ENCODE measurements at regions not wholly inside any gene's neighbourhood (a gene's known extent, or its start where the extent isn't known, plus 50 kb on each side); places are given as distances from the start of the nearest gene placed in this dataset.

GRCh38 chr16:73365016-73365551 is 317.2 kb upstream of the ZFHX3 start:
- Histone ChIP-seq H3K9me3 (ENCODE audit: control insufficient read depth, low read length) (no peaks in the 10 kb centered on the region), H3K36me3 (ENCODE audit: control insufficient read depth, insufficient read depth, low read length) (no peaks in the 10 kb centered on the region)
- WGBS, 2 experiments (ENCODE audit: insufficient coverage in 2 of 2) = 88 to 89% methylated on average over 3 to 6 of the region's 9 CpGs

GRCh38 chr16:73364413-73364812 is 316.5 kb upstream of the ZFHX3 start:
- no peaks in the 10 kb centered on the region for H3K9me3 ChIP-seq (ENCODE audit: control insufficient read depth, low read length)
- no peak overlapping the region for H3K27ac ChIP-seq (ENCODE audit: low read depth, low read length, severe bottlenecking)
- 90 to 91% methylated on average over 4 of the region's 6 CpGs for WGBS, 2 experiments (ENCODE audit: insufficient coverage in 2 of 2)
- no peak overlapping the region for H3K4me3 ChIP-seq (ENCODE audit: extremely low read depth, insufficient read depth, low read length, poor library complexity, severe bottlenecking)
- H3K36me3 ChIP-seq (ENCODE audit: control insufficient read depth, insufficient read depth, low read length) = no peaks in the 10 kb centered on the region
- no peaks in the 10 kb centered on the region for H3K4me1 ChIP-seq (ENCODE audit: control insufficient read depth, insufficient read depth, low read length, poor library complexity, severe bottlenecking)

More at GRCh38 chr16:73365016-73365551, 317.2 kb upstream of the ZFHX3 start:
- Histone ChIP-seq H3K4me1 (ENCODE audit: control insufficient read depth, insufficient read depth, low read length, poor library complexity, severe bottlenecking) (no peaks in the 10 kb centered on the region), H3K4me3 (ENCODE audit: extremely low read depth, insufficient read depth, low read length, poor library complexity, severe bottlenecking) (no peak overlapping the region), H3K27ac (ENCODE audit: low read depth, low read length, severe bottlenecking) (no peak overlapping the region)

DNA sequence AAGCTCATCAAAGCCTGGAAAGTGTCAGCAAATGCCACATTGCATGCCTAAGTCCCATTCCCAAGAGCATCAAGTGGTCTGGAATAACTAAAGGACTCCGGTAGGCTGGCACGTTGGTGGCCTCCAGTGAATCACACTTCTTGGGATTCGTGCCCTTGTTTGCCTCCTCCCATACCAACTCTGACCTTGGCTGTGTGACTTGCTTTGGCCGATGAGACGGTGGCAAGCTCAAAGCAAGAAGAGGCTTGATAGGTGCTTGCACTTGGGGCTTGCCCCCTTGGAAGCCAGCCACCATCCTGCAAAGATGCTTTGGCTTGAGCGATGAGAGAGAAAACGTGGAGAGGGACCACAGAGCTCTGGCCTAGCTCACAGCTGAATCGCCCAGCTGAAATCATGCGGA is 313.1 kb upstream of the ZFHX3 start:
- H3K4me3 ChIP-seq (ENCODE audit: extremely low read depth, insufficient read depth, low read length, poor library complexity, severe bottlenecking) = no peak overlapping the region
- WGBS, 2 experiments (ENCODE audit: insufficient coverage in 2 of 2) = 91 to 99% methylated on average over 7 to 9 of the region's 9 CpGs
- H3K27ac ChIP-seq (ENCODE audit: low read depth, low read length, severe bottlenecking) = no peak overlapping the region
- no peaks in the 10 kb centered on the region for H3K9me3 ChIP-seq (ENCODE audit: control insufficient read depth, low read length)
- H3K4me1 ChIP-seq (ENCODE audit: control insufficient read depth, insufficient read depth, low read length, poor library complexity, severe bottlenecking) = no peaks in the 10 kb centered on the region
- no peaks in the 10 kb centered on the region for H3K36me3 ChIP-seq (ENCODE audit: control insufficient read depth, insufficient read depth, low read length)

DNA sequence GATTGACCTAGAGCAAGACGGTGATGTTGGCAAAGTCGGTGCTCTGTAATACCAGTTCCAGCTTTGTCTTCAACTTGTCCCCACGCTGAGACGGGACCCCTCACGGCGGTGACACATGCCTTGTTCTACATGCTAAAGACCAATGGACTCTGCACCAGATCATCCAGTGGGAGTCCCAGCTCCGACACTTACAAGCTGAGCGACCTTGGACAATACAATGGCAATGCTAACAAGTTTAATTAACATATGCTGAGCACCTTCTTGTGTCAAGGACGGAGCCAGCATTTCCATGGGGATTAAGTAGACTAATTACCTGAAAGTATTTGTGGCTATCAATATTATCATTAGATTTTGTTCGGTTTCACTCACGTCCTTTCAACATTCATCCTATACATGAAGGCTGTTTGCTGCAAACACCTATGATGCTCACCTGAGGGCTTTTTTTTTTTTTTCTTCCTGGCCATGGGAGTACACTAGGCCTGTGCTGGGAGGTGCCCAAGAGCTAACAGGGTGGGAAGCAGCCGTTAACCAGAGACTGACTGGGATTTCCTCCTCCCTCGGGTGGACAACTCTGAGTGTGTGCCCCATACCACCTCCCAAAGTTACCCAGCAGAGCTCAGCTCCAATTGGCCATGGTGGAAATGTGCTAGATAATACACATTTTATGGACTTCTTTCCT is 308.6 kb upstream of the ZFHX3 start:
- WGBS, 2 experiments (ENCODE audit: insufficient coverage in 2 of 2) = 61 to 67% methylated on average over 7 to 8 of the region's 13 CpGs

GRCh38 chr16:73355981-73356380 is 308.1 kb upstream of the ZFHX3 start:
- 88 to 90% methylated on average over 9 to 10 of the region's 10 CpGs for WGBS, 2 experiments (ENCODE audit: insufficient coverage in 2 of 2)
- Histone ChIP-seq H3K9me3 (ENCODE audit: control insufficient read depth, low read length) (no peaks in the 10 kb centered on the region), H3K4me1 (ENCODE audit: control insufficient read depth, insufficient read depth, low read length, poor library complexity, severe bottlenecking) (no peaks in the 10 kb centered on the region), H3K4me3 (ENCODE audit: extremely low read depth, insufficient read depth, low read length, poor library complexity, severe bottlenecking) (no peak overlapping the region), H3K36me3 (ENCODE audit: control insufficient read depth, insufficient read depth, low read length) (no peaks in the 10 kb centered on the region), H3K27ac (ENCODE audit: low read depth, low read length, severe bottlenecking) (no peak overlapping the region)

More for the DNA sequence above, 308.6 kb upstream of the ZFHX3 start:
- Histone ChIP-seq H3K27ac (ENCODE audit: low read depth, low read length, severe bottlenecking) (no peak overlapping the region), H3K36me3 (ENCODE audit: control insufficient read depth, insufficient read depth, low read length) (no peaks in the 10 kb centered on the region), H3K4me1 (ENCODE audit: control insufficient read depth, insufficient read depth, low read length, poor library complexity, severe bottlenecking) (no peaks in the 10 kb centered on the region), H3K9me3 (ENCODE audit: control insufficient read depth, low read length) (no peaks in the 10 kb centered on the region), H3K4me3 (ENCODE audit: extremely low read depth, insufficient read depth, low read length, poor library complexity, severe bottlenecking) (no peak overlapping the region)

- no peaks in the 10 kb centered on the region for H3K36me3 ChIP-seq (ENCODE audit: control insufficient read depth, insufficient read depth, low read length)
- whole genome bisulfite sequencing, 2 experiments (ENCODE audit: insufficient coverage in 2 of 2) = 73 to 76% methylated on average over 10 of the region's 10 CpGs
- no peak overlapping the region for H3K27ac ChIP-seq (ENCODE audit: low read depth, low read length, severe bottlenecking)
- H3K4me3 ChIP-seq (ENCODE audit: extremely low read depth, insufficient read depth, low read length, poor library complexity, severe bottlenecking) = no peak overlapping the region
- H3K9me3 ChIP-seq (ENCODE audit: control insufficient read depth, low read length) = no peaks in the 10 kb centered on the region
- no peaks in the 10 kb centered on the region for H3K4me1 ChIP-seq (ENCODE audit: control insufficient read depth, insufficient read depth, low read length, poor library complexity, severe bottlenecking)
These were observed 306.5 kb upstream of the ZFHX3 start for GRCh38 chr16:73354434-73354833.

- WGBS, 2 experiments (ENCODE audit: insufficient coverage in 2 of 2) = 89% methylated on average over 16 to 17 of the region's 18 CpGs
- Histone ChIP-seq H3K4me1 (ENCODE audit: control insufficient read depth, insufficient read depth, low read length, poor library complexity, severe bottlenecking) (no peaks in the 10 kb centered on the region), H3K36me3 (ENCODE audit: control insufficient read depth, insufficient read depth, low read length) (no peaks in the 10 kb centered on the region), H3K9me3 (ENCODE audit: control insufficient read depth, low read length) (no peaks in the 10 kb centered on the region), H3K4me3 (ENCODE audit: extremely low read depth, insufficient read depth, low read length, poor library complexity, severe bottlenecking) (no peak overlapping the region), H3K27ac (ENCODE audit: low read depth, low read length, severe bottlenecking) (no peak overlapping the region)
These were observed 303.0 kb upstream of the ZFHX3 start for GRCh38 chr16:73350707-73351452.

- no peaks in the 10 kb centered on the region for H3K36me3 ChIP-seq (ENCODE audit: control insufficient read depth, insufficient read depth, low read length)
- no peak overlapping the region for H3K27ac ChIP-seq (ENCODE audit: low read depth, low read length, severe bottlenecking)
- H3K4me3 ChIP-seq (ENCODE audit: extremely low read depth, insufficient read depth, low read length, poor library complexity, severe bottlenecking) = no peak overlapping the region
- no peaks in the 10 kb centered on the region for H3K4me1 ChIP-seq (ENCODE audit: control insufficient read depth, insufficient read depth, low read length, poor library complexity, severe bottlenecking)
- H3K9me3 ChIP-seq (ENCODE audit: control insufficient read depth, low read length) = no peaks in the 10 kb centered on the region
- WGBS, 2 experiments (ENCODE audit: insufficient coverage in 2 of 2) = 87 to 98% methylated on average over 3 to 5 of the region's 7 CpGs
These were observed 299.8 kb upstream of the ZFHX3 start for GRCh38 chr16:73347500-73348375.

- WGBS, 2 experiments (ENCODE audit: insufficient coverage in 2 of 2) = 84 to 87% methylated on average over 6 of the region's 6 CpGs
These were observed 291.9 kb upstream of the ZFHX3 start for GRCh38 chr16:73339821-73340220.

More at GRCh38 chr16:73339821-73340220, 291.9 kb upstream of the ZFHX3 start:
- H3K27ac ChIP-seq (ENCODE audit: low read depth, low read length, severe bottlenecking) = no peak overlapping the region
- H3K4me3 ChIP-seq (ENCODE audit: extremely low read depth, insufficient read depth, low read length, poor library complexity, severe bottlenecking) = no peak overlapping the region
- no peaks in the 10 kb centered on the region for H3K36me3 ChIP-seq (ENCODE audit: control insufficient read depth, insufficient read depth, low read length)
- no peaks in the 10 kb centered on the region for H3K4me1 ChIP-seq (ENCODE audit: control insufficient read depth, insufficient read depth, low read length, poor library complexity, severe bottlenecking)
- H3K9me3 ChIP-seq (ENCODE audit: control insufficient read depth, low read length) = no peaks in the 10 kb centered on the region
